Hematopoietic multipotent progenitor cell treated with erythropoietin and hydrocortisone succinate and interleukin-3 and kit ligand, for 17 days (in vitro differentiated cells): ENCODE measurements at regions not wholly inside any gene's neighbourhood (a gene's known extent, or its start where the extent isn't known, plus 50 kb on each side); places are given as distances from the start of the nearest gene placed in this dataset.
"Not testable (repeated sequence)": the region's sequence is repeated elsewhere in the genome, so short reads cannot be mapped to it uniquely, and the experiment has no call there.

Experiments used
- DNase-seq: peaks from one replicate; pipeline ENCODE4 v3.0.0-alpha.2; 2015; ENCODE audit warnings: low spot score

- DNase-seq: no peak
These were observed 1999.4 kb downstream of the MRPL39 start for GRCh38 chr21:23607782-23608431.

GRCh38 chr21:23601549-23601948 lies 2005.7 kb downstream of the MRPL39 start:
- no peak for DNase-seq

GRCh38 chr21:23593582-23593981 lies 2013.7 kb downstream of the MRPL39 start:
- no peak for DNase-seq

GRCh38 chr21:23585419-23585818 lies 2021.9 kb downstream of the MRPL39 start:
- no peak for DNase-seq

GRCh38 chr21:23579573-23579972 lies 2027.7 kb downstream of the MRPL39 start:
- no peak for DNase-seq

GRCh38 chr21:23578027-23578426 lies 2029.3 kb downstream of the MRPL39 start:
- DNase-seq: no peak

GRCh38 chr21:23574932-23575331 lies 2032.3 kb downstream of the MRPL39 start:
- DNase-seq: no peak

GRCh38 chr21:23548924-23549323 lies 2058.4 kb downstream of the MRPL39 start:
- DNase-seq: not testable (repeated sequence)

- no peak for DNase-seq
These were observed 2063.9 kb downstream of the MRPL39 start for GRCh38 chr21:23543333-23543732.

GRCh38 chr21:23542097-23542496 lies 2065.2 kb downstream of the MRPL39 start:
- no peak for DNase-seq

- no peak for DNase-seq
These were observed 2065.7 kb downstream of the MRPL39 start for GRCh38 chr21:23541571-23541970.

- no peak for DNase-seq
These were observed 2072.4 kb downstream of the MRPL39 start for GRCh38 chr21:23534850-23535249.

- DNase-seq: no peak
These were observed 2075.8 kb downstream of the MRPL39 start for GRCh38 chr21:23531444-23531843.

GRCh38 chr21:23524685-23525084 lies 2082.6 kb downstream of the MRPL39 start:
- DNase-seq: no peak

GRCh38 chr21:23522751-23523150 lies 2084.5 kb downstream of the MRPL39 start:
- DNase-seq: no peak

GRCh38 chr21:23507501-23507900 lies 2099.8 kb downstream of the MRPL39 start:
- DNase-seq: no peak

- DNase-seq: no peak
These were observed 2110.6 kb downstream of the MRPL39 start for GRCh38 chr21:23496729-23497128.

GRCh38 chr21:23488245-23488644 lies 2119.0 kb downstream of the MRPL39 start:
- no peak for DNase-seq

- no peak for DNase-seq
These were observed 2126.6 kb downstream of the MRPL39 start for GRCh38 chr21:23480591-23481270.

GRCh38 chr21:23478381-23478780 lies 2128.9 kb downstream of the MRPL39 start:
- no peak for DNase-seq

- DNase-seq: no peak
These were observed 2131.7 kb downstream of the MRPL39 start for GRCh38 chr21:23475281-23476219.

- DNase-seq: no peak
These were observed 2135.4 kb downstream of the MRPL39 start for GRCh38 chr21:23471877-23472276.

- no peak for DNase-seq
These were observed 2143.9 kb downstream of the MRPL39 start for GRCh38 chr21:23463365-23463764.
